ENCODE measurements at regions not wholly inside any gene's neighbourhood (a gene's known extent, or its start where the extent isn't known, plus 50 kb on each side); places are given as distances from the start of the nearest gene placed in this dataset.

DNA sequence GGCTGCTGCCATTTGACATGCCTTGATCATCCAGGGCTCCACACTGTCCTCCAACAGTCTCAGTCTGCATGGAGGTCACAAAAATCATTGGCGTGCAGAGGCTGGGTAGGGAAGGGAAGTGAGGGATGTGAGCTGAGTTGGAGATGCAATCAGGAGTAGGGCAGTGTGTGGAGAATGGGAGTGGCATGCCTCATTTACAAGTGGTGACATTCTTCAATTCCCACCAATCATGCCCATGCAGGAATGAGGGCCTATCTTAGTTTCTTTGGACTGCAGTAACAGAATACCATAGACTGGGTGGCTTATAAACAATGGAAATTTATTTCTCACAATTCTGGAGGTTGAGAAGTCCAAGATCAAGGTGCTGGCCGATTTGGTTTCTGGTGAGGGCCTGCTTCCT lies 94.9 kb upstream of the PJA1 start:
- RAD21 ChIA-PET (ENCODE audit: low non-redundant PET in 1 of 2, low total read pairs in 2 of 2, uncharacterized antibody in 2 of 2, unreplicated experiment in 2 of 2), result no interaction called here
- ATAC-seq (no peak), DNase-seq (ENCODE audit: low read depth, low spot score) (no peak)
- no TSS peak for BruUV-seq (replicated peaks)
- H3K9me3 ChIP-seq (ENCODE audit: control insufficient read depth in 1 of 2, insufficient read depth in 1 of 2, low read depth in 1 of 2, low read length in 2 of 2), result no peaks in the 10 kb centered on the region
- no peak overlapping the region for H3K9ac ChIP-seq (ENCODE audit: low read length)
- no peaks in the 10 kb centered on the region for H3K27me3 ChIP-seq (ENCODE audit: insufficient read depth, low read length)
- no peak overlapping the region for H2AFZ ChIP-seq (ENCODE audit: low read depth, low read length, poor library complexity, severe bottlenecking)
- POLR2A ChIA-PET, result no interaction called here
- H3K27ac ChIP-seq (ENCODE audit: low read depth, low read length), result no peak overlapping the region
- CTCF ChIA-PET, result no interaction called here
- no peak overlapping the region for H3K4me3 ChIP-seq (replicated peaks in 1 of 2; ENCODE audit: low read depth in 1 of 2, low read length in 2 of 2)
- H3K79me2 ChIP-seq (ENCODE audit: insufficient read depth, low read length), result no peaks in the 10 kb centered on the region
- H3K4me2 ChIP-seq (ENCODE audit: low read length), result no peak overlapping the region
- H4K20me1 ChIP-seq (ENCODE audit: insufficient read depth), result no peaks in the 10 kb centered on the region
- TF ChIP-seq CEBPB (IDR thresholded peaks at IDR 0.05; ENCODE audit: low read depth) (no peak), FOSL1 (IDR thresholded peaks at IDR 0.05; ENCODE audit: low read depth) (no peak), JUND (IDR thresholded peaks at IDR 0.05) (no peak), TCF7L2 (IDR thresholded peaks at IDR 0.05; ENCODE audit: borderline replicate concordance, extremely low read depth, insufficient read depth, insufficient read length) (no peak), EZH2 (IDR thresholded peaks at IDR 0.05) (no peak), YY1 (IDR thresholded peaks at IDR 0.05; ENCODE audit: extremely low read depth, insufficient replicate concordance, low read depth, low read length) (no peak)
- TF ChIP-seq, protein P1, sequence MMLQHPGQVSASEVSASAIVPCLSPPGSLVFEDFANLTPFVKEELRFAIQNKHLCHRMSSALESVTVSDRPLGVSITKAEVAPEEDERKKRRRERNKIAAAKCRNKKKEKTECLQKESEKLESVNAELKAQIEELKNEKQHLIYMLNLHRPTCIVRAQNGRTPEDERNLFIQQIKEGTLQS (IDR thresholded peaks at IDR 0.05), result no peak
- no peaks in the 10 kb centered on the region for H3K9me2 ChIP-seq (ENCODE audit: insufficient read depth)
- no peaks in the 10 kb centered on the region for H3K4me1 ChIP-seq (ENCODE audit: control insufficient read depth in 1 of 2, insufficient read depth in 2 of 2, low read length in 2 of 2)
- intact Hi-C loops (cut with micrococcal nuclease), result no loop called here
- H3K36me3 ChIP-seq (ENCODE audit: control insufficient read depth in 1 of 2, insufficient read depth in 2 of 2, low read length in 2 of 2), result no peaks in the 10 kb centered on the region

DNA sequence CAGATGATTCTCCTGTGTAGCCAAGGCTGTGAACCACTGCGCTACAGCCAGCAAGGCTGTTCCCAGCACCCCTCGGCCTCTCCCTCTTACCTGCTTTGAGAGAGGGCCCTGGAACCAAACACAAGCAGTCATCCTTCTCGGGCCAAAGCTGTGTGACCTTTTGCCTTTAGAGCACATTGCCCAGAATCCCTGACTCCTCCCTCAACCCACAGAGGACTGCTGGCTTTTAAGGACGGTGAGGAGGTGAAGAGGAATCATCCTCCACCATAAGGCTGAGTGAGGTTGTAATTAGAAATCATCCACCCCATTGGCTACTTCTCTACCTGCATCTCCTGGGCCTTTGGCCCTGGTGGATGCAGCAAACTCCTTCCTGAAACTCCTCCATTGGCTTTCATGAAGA lies 93.6 kb upstream of the PJA1 start:
- CTCF ChIA-PET, result no interaction called here
- H3K4me2 ChIP-seq (ENCODE audit: low read length), result no peak overlapping the region
- no peak overlapping the region for H2AFZ ChIP-seq (ENCODE audit: low read depth, low read length, poor library complexity, severe bottlenecking)
- no peaks in the 10 kb centered on the region for H4K20me1 ChIP-seq (ENCODE audit: insufficient read depth)
- H3K27ac ChIP-seq (ENCODE audit: low read depth, low read length), result no peak overlapping the region
- TF ChIP-seq ZNF274 (IDR thresholded peaks at IDR 0.05; ENCODE audit: low read depth, low read length), result no peak
- no peak for TF ChIP-seq EZH2phosphoT487 (IDR thresholded peaks at IDR 0.05; ENCODE audit: borderline replicate concordance)
- TF ChIP-seq, protein P1 (IDR thresholded peaks at IDR 0.05), result no peak
- TF ChIP-seq, protein P2, sequence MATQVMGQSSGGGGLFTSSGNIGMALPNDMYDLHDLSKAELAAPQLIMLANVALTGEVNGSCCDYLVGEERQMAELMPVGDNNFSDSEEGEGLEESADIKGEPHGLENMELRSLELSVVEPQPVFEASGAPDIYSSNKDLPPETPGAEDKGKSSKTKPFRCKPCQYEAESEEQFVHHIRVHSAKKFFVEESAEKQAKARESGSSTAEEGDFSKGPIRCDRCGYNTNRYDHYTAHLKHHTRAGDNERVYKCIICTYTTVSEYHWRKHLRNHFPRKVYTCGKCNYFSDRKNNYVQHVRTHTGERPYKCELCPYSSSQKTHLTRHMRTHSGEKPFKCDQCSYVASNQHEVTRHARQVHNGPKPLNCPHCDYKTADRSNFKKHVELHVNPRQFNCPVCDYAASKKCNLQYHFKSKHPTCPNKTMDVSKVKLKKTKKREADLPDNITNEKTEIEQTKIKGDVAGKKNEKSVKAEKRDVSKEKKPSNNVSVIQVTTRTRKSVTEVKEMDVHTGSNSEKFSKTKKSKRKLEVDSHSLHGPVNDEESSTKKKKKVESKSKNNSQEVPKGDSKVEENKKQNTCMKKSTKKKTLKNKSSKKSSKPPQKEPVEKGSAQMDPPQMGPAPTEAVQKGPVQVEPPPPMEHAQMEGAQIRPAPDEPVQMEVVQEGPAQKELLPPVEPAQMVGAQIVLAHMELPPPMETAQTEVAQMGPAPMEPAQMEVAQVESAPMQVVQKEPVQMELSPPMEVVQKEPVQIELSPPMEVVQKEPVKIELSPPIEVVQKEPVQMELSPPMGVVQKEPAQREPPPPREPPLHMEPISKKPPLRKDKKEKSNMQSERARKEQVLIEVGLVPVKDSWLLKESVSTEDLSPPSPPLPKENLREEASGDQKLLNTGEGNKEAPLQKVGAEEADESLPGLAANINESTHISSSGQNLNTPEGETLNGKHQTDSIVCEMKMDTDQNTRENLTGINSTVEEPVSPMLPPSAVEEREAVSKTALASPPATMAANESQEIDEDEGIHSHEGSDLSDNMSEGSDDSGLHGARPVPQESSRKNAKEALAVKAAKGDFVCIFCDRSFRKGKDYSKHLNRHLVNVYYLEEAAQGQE (IDR thresholded peaks at IDR 0.05; ENCODE audit: low read depth), result no peak
- TF ChIP-seq TCF7L2 (IDR thresholded peaks at IDR 0.05; ENCODE audit: borderline replicate concordance, extremely low read depth, insufficient read depth, insufficient read length), result no peak
- no peaks in the 10 kb centered on the region for H3K4me1 ChIP-seq (ENCODE audit: control insufficient read depth in 1 of 2, insufficient read depth in 2 of 2, low read length in 2 of 2)
- RAD21 ChIA-PET (ENCODE audit: low non-redundant PET in 1 of 2, low total read pairs in 2 of 2, uncharacterized antibody in 2 of 2, unreplicated experiment in 2 of 2), result no interaction called here
- ATAC-seq, result no peak
- no peak overlapping the region for H3K9ac ChIP-seq (ENCODE audit: low read length)
- H3K79me2 ChIP-seq (ENCODE audit: insufficient read depth, low read length), result no peaks in the 10 kb centered on the region
- no peak overlapping the region for H3K4me3 ChIP-seq (replicated peaks in 1 of 2; ENCODE audit: low read depth in 1 of 2, low read length in 2 of 2)
- no peak for DNase-seq (ENCODE audit: low read depth, low spot score)
- intact Hi-C loops (cut with micrococcal nuclease), result no loop called here
- H3K27me3 ChIP-seq (ENCODE audit: insufficient read depth, low read length), result no peaks in the 10 kb centered on the region
- no peaks in the 10 kb centered on the region for H3K36me3 ChIP-seq (ENCODE audit: control insufficient read depth in 1 of 2, insufficient read depth in 2 of 2, low read length in 2 of 2)
- no TSS peak for BruUV-seq (replicated peaks)
- POLR2A ChIA-PET, result no interaction called here
- H3K9me3 ChIP-seq (ENCODE audit: control insufficient read depth in 1 of 2, insufficient read depth in 1 of 2, low read depth in 1 of 2, low read length in 2 of 2), result no peaks in the 10 kb centered on the region
- H3K9me2 ChIP-seq (ENCODE audit: insufficient read depth), result no peaks in the 10 kb centered on the region
